ENCODE measurements at regions not wholly inside any gene's neighbourhood (a gene's known extent, or its start where the extent isn't known, plus 50 kb on each side); places are given as distances from the start of the nearest gene placed in this dataset.

GRCh38 chr14:34262127-34262910 lies 199.7 kb downstream of the SPTSSA start:
- no peaks in the 10 kb centered on the region for H3K4me1 ChIP-seq (ENCODE audit: insufficient read depth, low read length)
- H2AFZ ChIP-seq (ENCODE audit: low read length): no peak overlapping the region
- DNase-seq (ENCODE audit: insufficient read length, low spot score, missing footprints): no peak
- no peak overlapping the region for H3K4me2 ChIP-seq (ENCODE audit: insufficient read depth, low read length)
- TF ChIP-seq CTCF (IDR thresholded peaks at IDR 0.05; ENCODE audit: extremely low read depth, low read depth, low read length): no peak
- H3K9me3 ChIP-seq (ENCODE audit: low read depth, low read length): no peaks in the 10 kb centered on the region
- H4K20me1 ChIP-seq (ENCODE audit: insufficient read depth, low read length): no peaks in the 10 kb centered on the region
- no peaks in the 10 kb centered on the region for H3K79me2 ChIP-seq (ENCODE audit: insufficient read depth, low read length)
- no peaks in the 10 kb centered on the region for H3K36me3 ChIP-seq (ENCODE audit: insufficient read depth, low read length)
- H3K27me3 ChIP-seq (ENCODE audit: insufficient read depth, low read length): no peaks in the 10 kb centered on the region
- no peak overlapping the region for H3K27ac ChIP-seq (ENCODE audit: low read depth, low read length)
- H3K4me3 ChIP-seq (ENCODE audit: insufficient read depth, low read length): no peak overlapping the region

- no peak overlapping the region for H3K4me2 ChIP-seq (ENCODE audit: insufficient read depth, low read length)
- no peak for TF ChIP-seq CTCF (IDR thresholded peaks at IDR 0.05; ENCODE audit: extremely low read depth, low read depth, low read length)
- no peaks in the 10 kb centered on the region for H3K9me3 ChIP-seq (ENCODE audit: low read depth, low read length)
- H3K27ac ChIP-seq (ENCODE audit: low read depth, low read length): no peak overlapping the region
- no peaks in the 10 kb centered on the region for H3K4me1 ChIP-seq (ENCODE audit: insufficient read depth, low read length)
- no peaks in the 10 kb centered on the region for H3K36me3 ChIP-seq (ENCODE audit: insufficient read depth, low read length)
- no peak for DNase-seq (ENCODE audit: insufficient read length, low spot score, missing footprints)
- no peaks in the 10 kb centered on the region for H3K27me3 ChIP-seq (ENCODE audit: insufficient read depth, low read length)
- H3K4me3 ChIP-seq (ENCODE audit: insufficient read depth, low read length): no peak overlapping the region
- H3K79me2 ChIP-seq (ENCODE audit: insufficient read depth, low read length): no peaks in the 10 kb centered on the region
- no peak overlapping the region for H2AFZ ChIP-seq (ENCODE audit: low read length)
- H4K20me1 ChIP-seq (ENCODE audit: insufficient read depth, low read length): no peaks in the 10 kb centered on the region
Measured at GRCh38 chr14:34259996-34260395, 202.0 kb downstream of the SPTSSA start.

GRCh38 chr14:34258318-34258717 lies 203.7 kb downstream of the SPTSSA start:
- H4K20me1 ChIP-seq (ENCODE audit: insufficient read depth, low read length): no peaks in the 10 kb centered on the region
- H3K4me3 ChIP-seq (ENCODE audit: insufficient read depth, low read length): no peak overlapping the region
- no peak overlapping the region for H3K4me2 ChIP-seq (ENCODE audit: insufficient read depth, low read length)
- no peaks in the 10 kb centered on the region for H3K27me3 ChIP-seq (ENCODE audit: insufficient read depth, low read length)
- no peaks in the 10 kb centered on the region for H3K4me1 ChIP-seq (ENCODE audit: insufficient read depth, low read length)
- DNase-seq (ENCODE audit: insufficient read length, low spot score, missing footprints): no peak
- H2AFZ ChIP-seq (ENCODE audit: low read length): no peak overlapping the region
- H3K36me3 ChIP-seq (ENCODE audit: insufficient read depth, low read length): no peaks in the 10 kb centered on the region
- no peaks in the 10 kb centered on the region for H3K9me3 ChIP-seq (ENCODE audit: low read depth, low read length)
- H3K79me2 ChIP-seq (ENCODE audit: insufficient read depth, low read length): no peaks in the 10 kb centered on the region
- TF ChIP-seq CTCF (IDR thresholded peaks at IDR 0.05; ENCODE audit: extremely low read depth, low read depth, low read length): no peak
- H3K27ac ChIP-seq (ENCODE audit: low read depth, low read length): no peak overlapping the region

GRCh38 chr14:34257505-34257904 lies 204.5 kb downstream of the SPTSSA start:
- no peak for DNase-seq (ENCODE audit: insufficient read length, low spot score, missing footprints)
- Histone ChIP-seq H3K4me1 (ENCODE audit: insufficient read depth, low read length) (no peaks in the 10 kb centered on the region), H3K36me3 (ENCODE audit: insufficient read depth, low read length) (no peaks in the 10 kb centered on the region), H3K27ac (ENCODE audit: low read depth, low read length) (no peak overlapping the region), H3K9me3 (ENCODE audit: low read depth, low read length) (no peaks in the 10 kb centered on the region), H4K20me1 (ENCODE audit: insufficient read depth, low read length) (no peaks in the 10 kb centered on the region), H3K4me2 (ENCODE audit: insufficient read depth, low read length) (no peak overlapping the region), H2AFZ (ENCODE audit: low read length) (no peak overlapping the region), H3K4me3 (ENCODE audit: insufficient read depth, low read length) (no peak overlapping the region), H3K79me2 (ENCODE audit: insufficient read depth, low read length) (no peaks in the 10 kb centered on the region), H3K27me3 (ENCODE audit: insufficient read depth, low read length) (no peaks in the 10 kb centered on the region)
- no peak for TF ChIP-seq CTCF (IDR thresholded peaks at IDR 0.05; ENCODE audit: extremely low read depth, low read depth, low read length)

Measured in osteoblast (primary cell).